ENCODE measurements at regions not wholly inside any gene's neighbourhood (a gene's known extent, or its start where the extent isn't known, plus 50 kb on each side); places are given as distances from the start of the nearest gene placed in this dataset.

- ChIA-PET POLR2A (ENCODE audit: partially characterized antibody) (no interaction called here), CTCF (ENCODE audit: partially characterized antibody) (interaction anchor here (1.2 to 2.1 kb wide), 2 partner anchors 51 to 53 kb away, joined by 3 to 5 read pairs; no protein-coding TSS in a partner anchor)
- WGBS, 2 experiments (ENCODE audit: extremely low coverage in 1 of 2, insufficient coverage in 1 of 2, insufficient read length in 1 of 2, insufficient replicate concordance in 2 of 2, low coverage in 1 of 2, low lambda C conversion rate in 2 of 2, missing lambda C conversion rate in 1 of 2): 92% methylated on average over 4 of the region's 4 CpGs; no CpG with 5 or more reads in 1 of the 2 experiments
- H4K8ac ChIP-seq (ENCODE audit: extremely low read depth, insufficient read depth, low read length): no peak overlapping the region
- H3K4me2 ChIP-seq (ENCODE audit: insufficient read depth in 1 of 2, low read depth in 2 of 2, low read length in 2 of 2): no peak overlapping the region
- H3K9ac ChIP-seq (replicated peaks in 1 of 4; ENCODE audit: extremely low read depth in 1 of 4, low read depth in 3 of 4, low read length in 3 of 4): no peak overlapping the region
- TF ChIP-seq USF2 (IDR thresholded peaks at IDR 0.05; ENCODE audit: low read length) (no peak), RFX5 (IDR thresholded peaks at IDR 0.05; ENCODE audit: borderline replicate concordance, low read depth, low read length) (no peak), CREB1 (IDR thresholded peaks at IDR 0.05) (no peak), NANOG (IDR thresholded peaks at IDR 0.05; ENCODE audit: insufficient read depth, low read depth, low read length, poor library complexity, severe bottlenecking) (no peak), CBX8 (IDR thresholded peaks at IDR 0.05; ENCODE audit: borderline replicate concordance, low read depth, low read length) (no peak), E2F6 (IDR thresholded peaks at IDR 0.05) (no peak), POLR2A (IDR thresholded peaks at IDR 0.05; ENCODE audit: control extremely low read depth in 1 of 2, low read depth in 2 of 2, low read length in 2 of 2) (no peak), EGR1 (IDR thresholded peaks at IDR 0.05; ENCODE audit: borderline replicate concordance, low read depth, low read length) (no peak), KDM4A (IDR thresholded peaks at IDR 0.05; ENCODE audit: low read depth, low read length, severe bottlenecking) (no peak), MAFK (IDR thresholded peaks at IDR 0.05; ENCODE audit: low read depth, low read length) (no peak), BRCA1 (IDR thresholded peaks at IDR 0.05; ENCODE audit: low read depth, low read length) (no peak)
- H3K79me2 ChIP-seq (ENCODE audit: control insufficient read depth in 1 of 2, insufficient read depth in 2 of 2, low read length in 2 of 2): no peaks in the 10 kb centered on the region
- no peak overlapping the region for H3K23ac ChIP-seq (ENCODE audit: insufficient read length)
- no peaks in the 10 kb centered on the region for H3K27me3 ChIP-seq (replicated peaks in 1 of 4; ENCODE audit: control insufficient read depth in 3 of 4, extremely low read depth in 1 of 4, insufficient read depth in 3 of 4, low read length in 3 of 4)
- H3K56ac ChIP-seq (replicated peaks; ENCODE audit: insufficient read length, low read depth, low read length): no peak overlapping the region
- DNase-seq (ENCODE audit: low read depth in 1 of 2, low spot score in 2 of 2) (no peak), FAIRE-seq (no peak)
- H3K27ac ChIP-seq (ENCODE audit: low read depth, low read length): no peak overlapping the region
- no peak overlapping the region for H2BK120ac ChIP-seq (replicated peaks; ENCODE audit: low read depth, low read length)
- H3K79me1 ChIP-seq (ENCODE audit: low read depth, low read length): no peaks in the 10 kb centered on the region
- no peak overlapping the region for H3K14ac ChIP-seq (ENCODE audit: insufficient read length)
- no peak overlapping the region for H3K18ac ChIP-seq (ENCODE audit: extremely low read depth, low read length)
- H2BK20ac ChIP-seq (ENCODE audit: low read length): no peak overlapping the region
- no peak overlapping the region for H4K5ac ChIP-seq (ENCODE audit: insufficient read length, low read depth, low read length)
- no peaks in the 10 kb centered on the region for H4K20me1 ChIP-seq (replicated peaks in 1 of 2; ENCODE audit: control insufficient read depth in 1 of 2, insufficient read depth in 2 of 2, low read length in 2 of 2)
- no peak overlapping the region for H3K4ac ChIP-seq (replicated peaks; ENCODE audit: insufficient read length, low read depth, low read length)
- H4K91ac ChIP-seq (replicated peaks; ENCODE audit: insufficient read length, low read length): no peak overlapping the region
- H2AFZ ChIP-seq (ENCODE audit: low read length): no peak overlapping the region
- H2BK12ac ChIP-seq (ENCODE audit: low read depth, low read length): no peak overlapping the region
- no peak overlapping the region for H2BK15ac ChIP-seq (ENCODE audit: low read length)
- no peaks in the 10 kb centered on the region for H3K9me3 ChIP-seq (ENCODE audit: insufficient read depth in 2 of 2, low read depth in 1 of 2, low read length in 1 of 2)
- H3K4me3 ChIP-seq (ENCODE audit: extremely low read depth in 1 of 4, insufficient read depth in 2 of 4, low read depth in 3 of 4, low read length in 4 of 4): no peak overlapping the region
- peaks cover 0 to 3% (median 0%) of the 10 kb centered on the region in 4 experiments; a peak in 1 of 7 replicates for H3K4me1 ChIP-seq (replicated peaks in 1 of 4; ENCODE audit: control insufficient read depth in 3 of 4, insufficient read depth in 4 of 4, low read length in 3 of 4)
- no peak overlapping the region for H2BK5ac ChIP-seq (ENCODE audit: low read depth, low read length)
- H3K36me3 ChIP-seq (ENCODE audit: control insufficient read depth in 2 of 4, insufficient read depth in 4 of 4, low read length in 3 of 4): no peaks in the 10 kb centered on the region
- H2AK5ac ChIP-seq (ENCODE audit: low read depth, low read length): no peak overlapping the region
- H3K23me2 ChIP-seq (ENCODE audit: low read depth, low read length): no peaks in the 10 kb centered on the region
These were observed 274.4 kb upstream of the GPC6 start for GRCh38 chr13:92952161-92952560.
